ENCODE measurements at regions not wholly inside any gene's neighbourhood (a gene's known extent, or its start where the extent isn't known, plus 50 kb on each side); places are given as distances from the start of the nearest gene placed in this dataset.
A peak's percentile ranks its signal among the peaks of the same experiment; 100 is the strongest.
"Not testable (repeated sequence)": the region's sequence is repeated elsewhere in the genome, so short reads cannot be mapped to it uniquely, and the experiment has no call there.

- Histone ChIP-seq H2AK5ac (ENCODE audit: low read depth, low read length) (no peak overlapping the region), H3K4me1 (ENCODE audit: control insufficient read depth in 2 of 2, insufficient read depth in 1 of 2, low read depth in 1 of 2, low read length in 2 of 2) (no peaks in the 10 kb centered on the region), H3K9ac (ENCODE audit: low read depth, low read length, poor library complexity) (no peak overlapping the region), H2AFZ (ENCODE audit: low read length) (no peak overlapping the region), H3K14ac (ENCODE audit: low read length) (no peak overlapping the region), H2BK15ac (ENCODE audit: low read length) (no peak overlapping the region), H3K27me3 (ENCODE audit: control insufficient read depth in 3 of 3, insufficient read depth in 3 of 3, low read depth in 1 of 3, low read length in 3 of 3) (no peaks in the 10 kb centered on the region), H3K9me3 (replicated peaks in 1 of 2; ENCODE audit: control insufficient read depth in 2 of 2, insufficient read depth in 1 of 2, low read depth in 1 of 2, low read length in 2 of 2) (peaks cover 0 to 8% of the 10 kb centered on the region in 2 donors), H2BK120ac (ENCODE audit: low read depth, low read length) (no peak overlapping the region), H3K4me3 (ENCODE audit: low read length in 2 of 2) (no peak overlapping the region), H3K79me1 (ENCODE audit: low read depth, low read length) (no peaks in the 10 kb centered on the region), H3K23ac (ENCODE audit: low read depth, low read length, poor library complexity) (no peak overlapping the region), H2BK12ac (ENCODE audit: low read length) (no peak overlapping the region), H3K4ac (ENCODE audit: low read length) (no peak overlapping the region), H2BK5ac (ENCODE audit: low read length) (no peak overlapping the region), H3K18ac (ENCODE audit: low read length) (no peak overlapping the region), H4K8ac (ENCODE audit: low read depth, low read length) (peak overlapping the region; percentile 48), H4K91ac (ENCODE audit: low read depth, low read length, poor library complexity) (no peak overlapping the region), H3K4me2 (ENCODE audit: insufficient read depth, low read length, poor library complexity, severe bottlenecking) (no peak overlapping the region), H3K27ac (replicated peaks; ENCODE audit: low read length) (no peak overlapping the region), H3K36me3 (replicated peaks in 1 of 2; ENCODE audit: control insufficient read depth in 2 of 2, insufficient read depth in 2 of 2, low read length in 2 of 2) (no peaks in the 10 kb centered on the region)
- WGBS, 2 donors (ENCODE audit: extremely low coverage in 2 of 2, insufficient read length in 2 of 2, insufficient replicate concordance in 1 of 2): no CpG with 5 or more reads among the region's 30 CpGs
- DNase-seq (ENCODE audit: low spot score): no peak
Measured at GRCh38 chr22:10741210-10741609, 4786.8 kb upstream of the OR11H1 start.

GRCh38 chr22:10741776-10742630 lies 4786.0 kb upstream of the OR11H1 start:
- not testable (repeated sequence) for H3K14ac ChIP-seq (ENCODE audit: low read length); H3K23ac ChIP-seq (ENCODE audit: low read depth, low read length, poor library complexity); H2AFZ ChIP-seq (ENCODE audit: low read length); H3K9me3 ChIP-seq (replicated peaks in 1 of 2; ENCODE audit: control insufficient read depth in 2 of 2, insufficient read depth in 1 of 2, low read depth in 1 of 2, low read length in 2 of 2); H4K8ac ChIP-seq (ENCODE audit: low read depth, low read length); H4K91ac ChIP-seq (ENCODE audit: low read depth, low read length, poor library complexity); DNase-seq (ENCODE audit: low spot score); H3K4me3 ChIP-seq (ENCODE audit: low read length in 2 of 2); H3K4ac ChIP-seq (ENCODE audit: low read length); H3K18ac ChIP-seq (ENCODE audit: low read length); H2AK5ac ChIP-seq (ENCODE audit: low read depth, low read length); H3K27ac ChIP-seq (replicated peaks; ENCODE audit: low read length); H3K4me1 ChIP-seq (ENCODE audit: control insufficient read depth in 2 of 2, insufficient read depth in 1 of 2, low read depth in 1 of 2, low read length in 2 of 2); H3K36me3 ChIP-seq (replicated peaks in 1 of 2; ENCODE audit: control insufficient read depth in 2 of 2, insufficient read depth in 2 of 2, low read length in 2 of 2); H3K4me2 ChIP-seq (ENCODE audit: insufficient read depth, low read length, poor library complexity, severe bottlenecking); H3K9ac ChIP-seq (ENCODE audit: low read depth, low read length, poor library complexity); H2BK120ac ChIP-seq (ENCODE audit: low read depth, low read length); H2BK5ac ChIP-seq (ENCODE audit: low read length); H3K79me1 ChIP-seq (ENCODE audit: low read depth, low read length); H3K27me3 ChIP-seq (ENCODE audit: control insufficient read depth in 3 of 3, insufficient read depth in 3 of 3, low read depth in 1 of 3, low read length in 3 of 3); H2BK15ac ChIP-seq (ENCODE audit: low read length); H2BK12ac ChIP-seq (ENCODE audit: low read length)
- no CpG with 5 or more reads among the region's 76 CpGs for WGBS, 2 donors (ENCODE audit: extremely low coverage in 2 of 2, insufficient read length in 2 of 2, insufficient replicate concordance in 1 of 2)

- H2BK15ac ChIP-seq (ENCODE audit: low read length); H3K23ac ChIP-seq (ENCODE audit: low read depth, low read length, poor library complexity); H3K27ac ChIP-seq (replicated peaks; ENCODE audit: low read length); H2BK120ac ChIP-seq (ENCODE audit: low read depth, low read length); H3K4me3 ChIP-seq (ENCODE audit: low read length in 2 of 2); H2BK5ac ChIP-seq (ENCODE audit: low read length); H4K8ac ChIP-seq (ENCODE audit: low read depth, low read length); H3K4me2 ChIP-seq (ENCODE audit: insufficient read depth, low read length, poor library complexity, severe bottlenecking); H2AFZ ChIP-seq (ENCODE audit: low read length); H3K4ac ChIP-seq (ENCODE audit: low read length); H2BK12ac ChIP-seq (ENCODE audit: low read length); H3K9ac ChIP-seq (ENCODE audit: low read depth, low read length, poor library complexity); H3K9me3 ChIP-seq (replicated peaks in 1 of 2; ENCODE audit: control insufficient read depth in 2 of 2, insufficient read depth in 1 of 2, low read depth in 1 of 2, low read length in 2 of 2); H3K14ac ChIP-seq (ENCODE audit: low read length); H2AK5ac ChIP-seq (ENCODE audit: low read depth, low read length); H3K27me3 ChIP-seq (ENCODE audit: control insufficient read depth in 3 of 3, insufficient read depth in 3 of 3, low read depth in 1 of 3, low read length in 3 of 3); H3K36me3 ChIP-seq (replicated peaks in 1 of 2; ENCODE audit: control insufficient read depth in 2 of 2, insufficient read depth in 2 of 2, low read length in 2 of 2); H4K91ac ChIP-seq (ENCODE audit: low read depth, low read length, poor library complexity); H3K79me1 ChIP-seq (ENCODE audit: low read depth, low read length); H3K18ac ChIP-seq (ENCODE audit: low read length); H3K4me1 ChIP-seq (ENCODE audit: control insufficient read depth in 2 of 2, insufficient read depth in 1 of 2, low read depth in 1 of 2, low read length in 2 of 2); DNase-seq (ENCODE audit: low spot score): not testable (repeated sequence)
- no CpG with 5 or more reads among the region's 5 CpGs for WGBS, 2 donors (ENCODE audit: extremely low coverage in 2 of 2, insufficient read length in 2 of 2, insufficient replicate concordance in 1 of 2)
Measured at GRCh38 chr22:10746382-10746781, 4781.6 kb upstream of the OR11H1 start.

- not testable (repeated sequence) for DNase-seq (ENCODE audit: low spot score); H3K4me1 ChIP-seq (ENCODE audit: control insufficient read depth in 2 of 2, insufficient read depth in 1 of 2, low read depth in 1 of 2, low read length in 2 of 2); H4K91ac ChIP-seq (ENCODE audit: low read depth, low read length, poor library complexity); H3K9me3 ChIP-seq (replicated peaks in 1 of 2; ENCODE audit: control insufficient read depth in 2 of 2, insufficient read depth in 1 of 2, low read depth in 1 of 2, low read length in 2 of 2); H3K79me1 ChIP-seq (ENCODE audit: low read depth, low read length); H2BK12ac ChIP-seq (ENCODE audit: low read length); H2BK5ac ChIP-seq (ENCODE audit: low read length); H3K27ac ChIP-seq (replicated peaks; ENCODE audit: low read length); H3K9ac ChIP-seq (ENCODE audit: low read depth, low read length, poor library complexity); H2AK5ac ChIP-seq (ENCODE audit: low read depth, low read length); H3K14ac ChIP-seq (ENCODE audit: low read length); H3K4me2 ChIP-seq (ENCODE audit: insufficient read depth, low read length, poor library complexity, severe bottlenecking); H3K36me3 ChIP-seq (replicated peaks in 1 of 2; ENCODE audit: control insufficient read depth in 2 of 2, insufficient read depth in 2 of 2, low read length in 2 of 2); H3K4ac ChIP-seq (ENCODE audit: low read length); H3K23ac ChIP-seq (ENCODE audit: low read depth, low read length, poor library complexity); H3K18ac ChIP-seq (ENCODE audit: low read length); H2BK15ac ChIP-seq (ENCODE audit: low read length); H2BK120ac ChIP-seq (ENCODE audit: low read depth, low read length); H3K27me3 ChIP-seq (ENCODE audit: control insufficient read depth in 3 of 3, insufficient read depth in 3 of 3, low read depth in 1 of 3, low read length in 3 of 3); H4K8ac ChIP-seq (ENCODE audit: low read depth, low read length); H2AFZ ChIP-seq (ENCODE audit: low read length)
- peak overlapping the region in 1 of 2 donors; percentile 63 for H3K4me3 ChIP-seq (ENCODE audit: low read length in 2 of 2)
- WGBS, 2 donors (ENCODE audit: extremely low coverage in 2 of 2, insufficient read length in 2 of 2, insufficient replicate concordance in 1 of 2): no CpG with 5 or more reads among the region's 6 CpGs
Measured at GRCh38 chr22:10747227-10747626, 4780.8 kb upstream of the OR11H1 start.

All from neuronal stem cell (in vitro differentiated cells).